KMS-11 (cell line): ENCODE measurements at regions not wholly inside any gene's neighbourhood (a gene's known extent, or its start where the extent isn't known, plus 50 kb on each side); places are given as distances from the start of the nearest gene placed in this dataset.

Experiments
- H2AFZ ChIP-seq: fragments of 200-600 bp; sonication (generic); 2 replicates; pipeline ENCODE4 v1.6.1; 2016; ENCODE audit warnings: antibody characterized with exemption, mixed run types, low read depth
- H3K27ac ChIP-seq: fragments of 200-600 bp; sonication (generic); 2 replicates; pipeline ENCODE4 v1.6.1; 2016; ENCODE audit warnings: mild to moderate bottlenecking, mixed run types
- H3K27me3 ChIP-seq: fragments of 200-600 bp; sonication (generic); 2 replicates; pipeline ENCODE4 v1.6.1; 2017; ENCODE audit warnings: mild to moderate bottlenecking, low read depth, mixed run types, moderate library complexity; ENCODE audit not compliant: insufficient read depth
- H3K36me3 ChIP-seq: fragments of 200-600 bp; sonication (generic); 2 replicates; pipeline ENCODE4 v1.6.1; 2017; ENCODE audit warnings: mild to moderate bottlenecking, mixed run types; ENCODE audit not compliant: insufficient read depth
- H3K4me1 ChIP-seq: fragments of 200-600 bp; sonication (generic); 2 replicates; pipeline ENCODE4 v1.6.1; 2016; ENCODE audit warnings: mild to moderate bottlenecking, low read depth, mixed run types; ENCODE audit not compliant: poor library complexity, severe bottlenecking
- H3K4me2 ChIP-seq: fragments of 200-600 bp; sonication (generic); 2 replicates; pipeline ENCODE4 v1.7.0; 2016; ENCODE audit warnings: mild to moderate bottlenecking, mixed run types
- H3K4me3 ChIP-seq: fragments of 200-600 bp; sonication (generic); IDR thresholded peaks from 2 replicates; pipeline ENCODE4 v1.6.1; 2017; ENCODE audit warnings: low read depth, low read length, mixed read lengths; ENCODE audit not compliant: insufficient read depth
- H3K79me2 ChIP-seq: fragments of 200-600 bp; sonication (generic); 2 replicates; pipeline ENCODE4 v1.6.1; 2016; ENCODE audit warnings: low read depth, mixed run types; ENCODE audit not compliant: insufficient read depth
- H3K9ac ChIP-seq: fragments of 200-600 bp; sonication (generic); 2 replicates; pipeline ENCODE4 v1.6.1; 2016; ENCODE audit warnings: mild to moderate bottlenecking, mixed run types
- H4K20me1 ChIP-seq: fragments of 200-600 bp; sonication (generic); 2 replicates; pipeline ENCODE4 v1.6.1; 2016; ENCODE audit warnings: mild to moderate bottlenecking, mixed run types; ENCODE audit not compliant: insufficient read depth
- CTCF ChIP-seq: fragments of 200-600 bp; sonication (generic); conservative IDR thresholded peaks from 2 replicates; pipeline ENCODE4 v1.6.1; 2017; ENCODE audit warnings: low read depth, mild to moderate bottlenecking, antibody characterized with exemption, low read length, moderate library complexity, mixed read lengths

GRCh38 chr7:156129522-156129921 is 317.3 kb upstream of the SHH start:
- Histone ChIP-seq H3K4me1 (no peaks in the 10 kb centered on the region), H3K79me2 (no peaks in the 10 kb centered on the region), H3K27me3 (peaks cover 8% of the 10 kb centered on the region; the same call in 1 of the 2 replicates), H3K27ac (no peak overlapping the region), H3K4me3 (no peak overlapping the region), H2AFZ (no peak overlapping the region), H3K36me3 (no peaks in the 10 kb centered on the region), H4K20me1 (no peaks in the 10 kb centered on the region), H3K4me2 (no peak overlapping the region), H3K9ac (no peak overlapping the region)
- TF ChIP-seq CTCF = no peak

GRCh38 chr7:156128496-156128895 is 316.2 kb upstream of the SHH start:
- H3K27me3 ChIP-seq = peaks cover 8% of the 10 kb centered on the region; the same call in 1 of the 2 replicates
- no peak overlapping the region for H3K9ac ChIP-seq
- H3K4me1 ChIP-seq = no peaks in the 10 kb centered on the region
- no peak for TF ChIP-seq CTCF
- H2AFZ ChIP-seq = no peak overlapping the region
- no peak overlapping the region for H3K4me2 ChIP-seq
- H3K36me3 ChIP-seq = no peaks in the 10 kb centered on the region
- no peaks in the 10 kb centered on the region for H3K79me2 ChIP-seq
- H3K4me3 ChIP-seq = no peak overlapping the region
- H3K27ac ChIP-seq = no peak overlapping the region
- no peaks in the 10 kb centered on the region for H4K20me1 ChIP-seq

- no peaks in the 10 kb centered on the region for H3K79me2 ChIP-seq
- H3K27me3 ChIP-seq = peaks cover 8% of the 10 kb centered on the region; the same call in 1 of the 2 replicates
- no peak overlapping the region for H3K9ac ChIP-seq
- H3K4me3 ChIP-seq = no peak overlapping the region
- no peaks in the 10 kb centered on the region for H4K20me1 ChIP-seq
- H3K36me3 ChIP-seq = no peaks in the 10 kb centered on the region
- no peaks in the 10 kb centered on the region for H3K4me1 ChIP-seq
- H3K4me2 ChIP-seq = no peak overlapping the region
- H2AFZ ChIP-seq = no peak overlapping the region
- no peak overlapping the region for H3K27ac ChIP-seq
- no peak for TF ChIP-seq CTCF
Observed at GRCh38 chr7:156127166-156128134, 315.2 kb upstream of the SHH start.

- Histone ChIP-seq H3K4me3 (no peak overlapping the region), H3K36me3 (no peaks in the 10 kb centered on the region), H3K27me3 (peaks cover 8% of the 10 kb centered on the region; the same call in 1 of the 2 replicates), H2AFZ (no peak overlapping the region), H4K20me1 (no peaks in the 10 kb centered on the region), H3K27ac (no peak overlapping the region), H3K4me2 (no peak overlapping the region), H3K9ac (no peak overlapping the region), H3K79me2 (no peaks in the 10 kb centered on the region), H3K4me1 (no peaks in the 10 kb centered on the region)
- TF ChIP-seq CTCF = no peak
Observed at GRCh38 chr7:156125841-156126730, 313.8 kb upstream of the SHH start.
